ENCODE measurements at regions not wholly inside any gene's neighbourhood (a gene's known extent, or its start where the extent isn't known, plus 50 kb on each side); places are given as distances from the start of the nearest gene placed in this dataset.

GRCh38 chr2:158734442-158734841 lies 60.7 kb upstream of the DAPL1 start:
- TF ChIP-seq CTCF (conservative IDR thresholded peaks at IDR 0.05 in 1 of 2, IDR thresholded peaks at IDR 0.05 in 1 of 2; ENCODE audit: extremely low read depth in 1 of 2, insufficient read depth in 1 of 2, low read depth in 1 of 2, low read length in 2 of 2) (no peak), EZH2 (IDR thresholded peaks at IDR 0.05; ENCODE audit: borderline replicate concordance, low read length) (no peak)
